Fibroblast of the aortic adventitia (primary cell): ENCODE measurements at regions not wholly inside any gene's neighbourhood (a gene's known extent, or its start where the extent isn't known, plus 50 kb on each side); places are given as distances from the start of the nearest gene placed in this dataset.

Experiments used
- DNase-seq: peaks from one replicate; pipeline ENCODE4 v3.0.0-alpha.2; 2010; ENCODE audit warnings: low read depth
- H3K4me3 ChIP-seq: 2 replicates; pipeline ENCODE4 v1.5.1; 2011; ENCODE audit warnings: low read depth, mild to moderate bottlenecking, control low read depth, low read length, moderate library complexity
- CTCF ChIP-seq: IDR thresholded peaks from 2 replicates; pipeline ENCODE4 v1.5.1; 2011; ENCODE audit warnings: mild to moderate bottlenecking, low read length, control low read depth, inconsistent platforms; ENCODE audit not compliant: insufficient read depth

- DNase-seq, result no peak
Measured at GRCh38 chr18:41162781-41163180, 792.3 kb upstream of the PIK3C3 start.

DNA sequence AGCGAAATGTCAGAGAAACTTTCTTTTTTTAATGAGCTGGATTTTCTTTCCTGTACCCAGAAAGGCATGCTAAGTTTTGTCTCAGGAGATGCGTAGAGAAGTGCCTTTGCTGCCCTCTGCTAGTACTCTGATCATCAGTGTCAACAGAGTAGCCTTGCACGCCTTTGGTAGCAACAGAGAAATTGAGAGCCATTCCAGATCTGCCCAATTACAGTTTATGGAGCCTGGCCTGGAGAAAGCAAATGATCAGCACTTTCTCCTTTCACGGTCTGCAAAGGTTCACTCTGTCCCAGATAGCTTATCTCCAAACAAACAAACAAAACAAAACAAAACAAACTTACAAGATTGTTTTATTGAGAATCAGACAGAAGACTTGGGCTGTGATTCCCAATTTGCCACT lies 792.8 kb upstream of the PIK3C3 start:
- no peak for DNase-seq
- no peak for TF ChIP-seq CTCF
- H3K4me3 ChIP-seq, result no peak overlapping the region

More at GRCh38 chr18:41162781-41163180, 792.3 kb upstream of the PIK3C3 start:
- no peak overlapping the region for H3K4me3 ChIP-seq
- no peak for TF ChIP-seq CTCF

- TF ChIP-seq CTCF, result no peak
- no peak for DNase-seq
- no peak overlapping the region for H3K4me3 ChIP-seq
Measured at GRCh38 chr18:41155910-41156851, 798.9 kb upstream of the PIK3C3 start.

DNA sequence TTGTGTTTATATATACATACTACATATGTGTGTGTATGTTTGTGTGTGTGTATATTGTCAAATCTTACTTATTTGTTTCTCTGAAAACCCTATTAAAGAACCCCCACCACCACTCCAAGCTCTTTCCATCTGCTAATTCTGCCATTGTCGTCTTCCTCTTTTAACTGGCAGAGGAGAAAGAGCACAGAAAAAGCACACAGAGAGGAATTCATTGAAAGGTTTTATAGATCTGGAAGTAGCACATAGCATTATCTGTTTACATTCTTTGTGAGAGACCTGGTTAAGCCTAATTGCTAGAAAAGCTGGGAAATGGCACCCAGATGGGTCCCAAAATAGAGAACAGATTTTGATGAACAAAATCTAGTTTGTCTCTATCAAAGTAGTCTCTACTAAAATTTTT lies 800.0 kb upstream of the PIK3C3 start:
- no peak overlapping the region for H3K4me3 ChIP-seq
- DNase-seq, result no peak
- no peak for TF ChIP-seq CTCF

DNA sequence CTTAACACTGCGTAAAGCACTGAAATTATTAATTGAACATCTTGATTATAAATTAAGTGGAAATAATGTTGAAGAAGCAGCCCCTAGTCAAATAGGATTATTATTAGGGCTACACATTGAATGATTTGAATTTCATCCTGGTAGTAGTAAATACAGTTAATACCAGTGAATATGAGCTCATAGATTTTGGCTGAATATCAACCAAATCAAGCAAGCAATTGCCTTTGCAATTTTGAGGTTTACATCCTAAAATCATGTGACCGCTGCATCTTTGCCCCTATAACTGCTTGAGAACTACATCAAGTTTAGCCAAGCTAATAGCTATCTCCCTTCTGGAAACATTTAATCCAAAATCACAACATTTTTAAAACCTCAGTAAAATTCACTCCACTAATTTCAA lies 801.2 kb upstream of the PIK3C3 start:
- TF ChIP-seq CTCF, result no peak
- no peak for DNase-seq
- no peak overlapping the region for H3K4me3 ChIP-seq

GRCh38 chr18:41150316-41150715 lies 804.7 kb upstream of the PIK3C3 start:
- no peak for TF ChIP-seq CTCF
- H3K4me3 ChIP-seq, result no peak overlapping the region
- DNase-seq, result no peak

GRCh38 chr18:41146301-41146700 lies 808.7 kb upstream of the PIK3C3 start:
- no peak for TF ChIP-seq CTCF
- DNase-seq, result no peak
- no peak overlapping the region for H3K4me3 ChIP-seq
